Putamen (tissue), 1 donor: ENCODE measurements at regions not wholly inside any gene's neighbourhood (a gene's known extent, or its start where the extent isn't known, plus 50 kb on each side); places are given as distances from the start of the nearest gene placed in this dataset.
"Not testable (repeated sequence)": the region's sequence is repeated elsewhere in the genome, so short reads cannot be mapped to it uniquely, and the experiment has no call there.

ENCODE experiments used
- DNase-seq: peaks from one replicate; pipeline ENCODE4 v3.0.0-alpha.2; 2016; ENCODE audit warnings: low spot score

DNA sequence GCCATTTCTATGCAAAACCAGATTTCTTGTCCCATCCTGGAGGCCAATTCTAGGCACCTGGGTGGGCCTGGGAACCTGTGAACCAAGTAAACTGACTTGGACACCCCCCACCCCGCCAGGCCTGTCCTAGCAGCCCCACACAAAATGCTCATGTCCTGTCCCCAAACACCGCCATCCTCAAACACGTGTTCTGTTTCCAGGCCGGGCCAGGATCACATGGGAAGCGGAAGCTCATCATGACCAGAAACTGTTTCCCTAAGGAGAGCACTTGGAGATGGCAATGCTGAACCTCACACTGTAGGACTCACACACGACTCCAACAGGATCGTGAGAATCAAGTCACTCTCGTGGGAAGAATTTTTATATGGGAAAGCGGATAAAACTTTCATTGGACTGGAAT, 78.7 kb upstream of the DRD5 start:
- DNase-seq: not testable (repeated sequence)

DNA sequence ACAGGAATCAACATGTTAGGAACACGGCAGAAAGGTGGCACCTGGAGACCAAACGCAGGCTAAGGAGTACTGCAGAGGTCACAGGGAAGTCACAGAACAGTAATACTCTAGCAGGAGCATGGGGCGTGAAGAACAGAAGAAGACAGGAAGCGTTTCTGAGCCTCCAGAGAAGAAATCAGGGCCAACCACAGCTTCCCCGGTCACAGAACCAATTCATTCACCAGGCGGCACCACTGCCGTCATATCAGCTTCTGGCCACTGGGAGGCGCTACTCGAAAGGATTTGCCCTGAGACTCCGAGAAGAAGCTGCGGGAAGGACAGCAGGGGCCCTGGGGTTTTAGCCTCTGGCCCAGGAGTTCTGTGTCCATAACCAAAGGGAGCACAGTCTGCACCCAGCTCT, 78.0 kb upstream of the DRD5 start:
- DNase-seq: no peak

DNA sequence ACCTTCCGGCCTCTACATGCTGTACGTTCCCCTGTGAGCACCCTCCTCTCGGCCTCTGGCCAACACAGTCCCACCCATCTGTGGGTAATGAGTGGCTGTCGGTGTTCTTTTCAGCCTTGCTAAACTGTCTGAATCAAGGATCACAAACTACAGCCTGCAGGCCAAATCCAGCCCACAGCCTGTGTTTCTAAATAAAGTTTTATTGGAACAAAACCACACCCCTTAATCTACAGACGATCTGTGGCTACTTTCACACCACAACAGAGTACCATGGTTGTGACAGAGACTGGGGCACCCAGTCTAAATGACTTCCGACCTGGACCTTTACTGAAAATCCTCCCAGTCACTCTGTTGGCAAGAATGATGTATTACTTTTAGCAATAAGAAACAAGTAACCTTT, 77.3 kb upstream of the DRD5 start:
- DNase-seq: not testable (repeated sequence)

DNA sequence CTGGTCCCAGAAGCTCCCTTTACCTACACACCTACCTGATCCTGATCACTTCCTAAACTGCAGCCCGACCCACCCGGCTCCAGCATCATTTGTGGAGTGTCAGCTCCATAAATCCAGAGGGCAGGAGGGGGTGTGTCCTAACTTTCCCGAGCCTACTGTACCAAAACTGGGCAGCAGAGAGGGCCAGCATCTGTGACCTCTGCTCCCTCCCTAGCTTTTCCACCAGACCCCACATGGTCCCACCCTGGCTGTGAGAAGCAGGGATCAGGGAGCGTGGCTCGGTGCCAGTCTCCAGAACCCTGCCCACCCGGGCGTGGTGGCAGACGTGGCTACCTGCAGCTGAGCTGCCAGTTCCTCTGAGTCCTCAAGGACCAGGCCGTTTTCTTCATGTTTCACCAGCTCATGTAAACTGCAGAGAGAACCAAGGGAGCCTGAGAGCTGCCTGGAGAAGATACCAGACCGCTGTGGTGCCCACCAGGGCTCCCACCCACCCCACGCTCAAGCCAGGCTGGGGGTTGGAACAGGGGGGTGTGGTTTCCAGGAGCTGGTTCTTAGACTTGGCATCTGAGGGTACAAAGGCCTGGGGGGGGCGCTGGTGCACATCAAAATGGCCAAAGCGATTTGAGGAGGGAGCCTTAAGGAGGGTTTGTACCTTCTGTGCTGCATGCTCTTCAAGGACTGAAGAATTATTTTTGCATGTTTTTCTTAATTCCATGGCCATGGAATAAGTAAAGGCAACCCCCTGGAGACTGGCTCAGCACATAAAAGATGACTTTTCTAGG, 76.7 kb upstream of the DRD5 start:
- no peak for DNase-seq

DNA sequence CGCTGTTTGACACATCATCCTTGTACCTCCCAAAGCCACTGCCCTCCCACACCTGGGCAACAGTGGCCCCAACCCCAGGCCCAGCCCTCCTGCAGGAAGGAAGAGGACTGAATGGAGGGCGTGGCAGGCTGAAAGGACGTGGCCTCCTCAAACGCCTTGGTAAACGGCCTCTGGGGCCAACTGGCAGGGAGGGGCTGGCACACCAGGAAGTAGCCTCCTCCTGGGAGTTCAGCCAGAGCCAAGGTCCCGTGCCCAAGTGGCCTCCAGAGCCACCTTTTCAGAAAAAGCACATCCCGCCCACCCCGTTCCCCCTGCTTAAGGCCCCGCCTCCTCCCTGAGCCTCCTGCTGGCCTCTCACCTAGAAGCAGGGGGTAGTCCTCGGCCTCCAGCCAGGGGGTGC, 74.2 kb upstream of the DRD5 start:
- not testable (repeated sequence) for DNase-seq

DNA sequence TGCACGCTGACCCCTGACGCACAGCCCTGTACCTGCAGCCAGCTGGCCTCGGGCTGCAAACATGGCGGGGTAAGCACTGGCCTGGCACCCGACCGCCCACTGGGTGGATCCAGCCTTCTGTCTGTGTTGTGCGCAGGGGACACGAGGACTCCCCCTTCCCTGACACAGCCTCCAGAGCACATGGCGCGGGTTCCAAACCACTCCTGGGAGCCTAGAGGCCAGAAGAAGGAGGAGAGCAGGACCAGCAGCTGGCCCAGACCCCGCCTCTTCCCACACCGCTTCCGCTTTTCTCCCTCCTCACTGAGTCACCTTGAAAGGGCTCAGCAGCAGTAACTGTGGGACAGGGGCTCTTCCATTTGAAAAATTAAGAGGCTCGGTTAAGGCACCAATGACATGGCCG, 73.5 kb upstream of the DRD5 start:
- DNase-seq: not testable (repeated sequence)

DNA sequence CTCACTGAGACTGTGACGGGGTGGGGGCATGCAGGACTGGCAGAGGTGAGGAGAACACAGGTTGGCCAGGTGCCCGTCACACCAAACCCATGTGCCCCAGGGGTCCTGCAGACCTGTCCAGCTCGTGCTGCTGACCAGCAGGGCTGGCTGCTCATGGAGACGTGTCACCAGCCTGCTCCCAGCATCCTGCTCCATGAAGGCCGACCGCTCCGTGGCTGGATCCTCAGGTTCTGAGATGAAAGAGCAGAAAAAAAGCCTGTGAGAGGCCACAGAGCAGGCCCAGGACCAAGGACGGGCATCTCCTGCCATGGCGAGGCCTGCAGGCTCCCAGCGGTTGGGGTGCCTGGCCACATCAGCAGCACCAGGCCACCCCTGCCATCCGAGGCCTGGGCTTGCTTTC, 71.7 kb upstream of the DRD5 start:
- DNase-seq: no peak

DNA sequence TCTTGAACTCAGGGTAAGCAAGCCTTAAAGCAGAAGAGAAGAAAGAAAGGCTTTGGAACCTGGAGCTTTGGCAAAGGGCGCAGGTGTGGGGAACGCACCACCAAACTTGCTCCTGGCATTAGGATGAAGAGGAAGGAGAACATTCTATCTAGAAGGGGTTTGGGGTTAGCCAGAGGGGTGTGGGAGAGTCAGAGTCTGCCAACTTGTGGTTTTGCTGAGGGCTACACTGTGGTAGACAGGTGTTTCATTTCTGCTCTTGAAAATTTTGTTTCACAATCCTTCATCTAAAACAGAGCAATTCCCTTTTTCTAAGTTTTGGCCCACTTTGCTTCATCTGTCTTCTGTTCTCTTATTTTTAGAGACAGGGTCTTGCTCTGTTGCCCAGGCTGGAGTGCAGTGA, 66.2 kb upstream of the DRD5 start:
- DNase-seq: not testable (repeated sequence)

DNA sequence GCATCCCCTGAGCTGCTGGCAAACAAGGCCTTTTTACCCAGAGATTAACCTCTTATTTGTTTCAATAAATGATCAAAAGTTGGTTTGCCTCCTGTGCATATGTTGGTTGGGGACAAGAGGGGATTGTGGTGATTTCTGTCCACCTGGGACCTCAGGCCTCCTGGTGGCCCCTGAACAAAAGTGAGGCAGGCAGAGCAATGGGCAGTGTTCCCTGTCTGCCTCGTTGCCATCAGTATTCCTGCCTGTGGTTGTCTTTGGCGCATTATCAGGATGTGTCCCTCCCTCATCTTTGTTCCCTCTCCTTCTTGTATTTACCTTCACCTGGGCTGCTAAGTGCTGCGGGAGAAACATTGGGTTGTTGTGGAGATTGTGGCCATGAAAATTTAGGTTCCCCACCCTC, 65.3 kb upstream of the DRD5 start:
- DNase-seq: no peak

DNA sequence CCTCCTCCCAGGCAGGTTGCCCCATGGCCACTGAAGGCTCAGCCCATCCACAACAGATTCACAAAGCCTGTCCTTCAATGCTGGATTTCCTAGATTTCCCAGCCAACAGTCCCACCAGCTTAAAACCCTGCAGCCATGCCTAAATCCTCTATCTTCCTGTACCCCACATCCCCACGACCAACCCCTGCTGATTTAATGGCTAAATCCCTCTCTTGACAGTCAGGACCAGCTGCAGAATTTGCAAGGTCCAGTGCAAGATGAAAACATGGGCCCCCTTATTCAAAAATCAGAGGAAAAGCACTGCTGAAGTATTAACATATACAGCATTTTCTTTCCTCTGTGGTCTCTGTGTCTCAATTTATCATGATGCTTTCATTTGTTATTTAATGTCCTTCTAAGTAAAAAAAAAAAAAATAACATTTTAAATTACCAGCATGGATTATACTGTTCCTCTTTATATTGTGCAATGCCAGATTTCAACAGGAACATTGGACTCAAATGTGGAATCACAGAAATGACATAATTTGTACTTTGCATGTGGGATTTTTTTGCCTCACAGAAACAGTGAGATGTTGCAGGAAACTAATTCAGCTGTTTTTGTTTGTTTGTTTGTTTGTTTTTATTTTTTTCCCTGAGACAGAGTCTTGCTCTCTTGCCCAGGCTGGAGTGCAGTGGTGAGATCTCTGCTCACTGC, 63.0 kb upstream of the DRD5 start:
- DNase-seq: not testable (repeated sequence)

DNA sequence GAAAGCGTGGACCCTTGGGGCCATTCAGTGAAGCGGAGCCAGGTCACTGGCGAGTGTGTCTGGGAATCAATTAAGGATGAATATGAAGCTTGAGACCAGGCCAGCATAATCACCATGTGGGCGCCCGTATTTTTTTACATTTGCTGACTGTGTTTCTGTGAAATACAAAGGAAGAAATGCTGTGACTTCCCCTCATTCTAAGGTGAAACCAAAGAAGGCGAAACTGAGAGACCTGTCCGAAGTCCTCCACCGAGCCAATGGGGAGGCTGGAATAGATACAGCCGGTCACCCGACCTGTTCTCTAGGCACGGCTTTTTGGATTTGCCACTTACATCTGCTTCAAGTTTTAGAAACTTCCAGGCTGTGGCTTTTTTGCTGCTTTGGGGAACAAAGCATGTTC, 59.3 kb upstream of the DRD5 start:
- DNase-seq: not testable (repeated sequence)
